ENCODE measurements at regions not wholly inside any gene's neighbourhood (a gene's known extent, or its start where the extent isn't known, plus 50 kb on each side); places are given as distances from the start of the nearest gene placed in this dataset.
"Not testable (repeated sequence)": the region's sequence is repeated elsewhere in the genome, so short reads cannot be mapped to it uniquely, and the experiment has no call there.

DNA sequence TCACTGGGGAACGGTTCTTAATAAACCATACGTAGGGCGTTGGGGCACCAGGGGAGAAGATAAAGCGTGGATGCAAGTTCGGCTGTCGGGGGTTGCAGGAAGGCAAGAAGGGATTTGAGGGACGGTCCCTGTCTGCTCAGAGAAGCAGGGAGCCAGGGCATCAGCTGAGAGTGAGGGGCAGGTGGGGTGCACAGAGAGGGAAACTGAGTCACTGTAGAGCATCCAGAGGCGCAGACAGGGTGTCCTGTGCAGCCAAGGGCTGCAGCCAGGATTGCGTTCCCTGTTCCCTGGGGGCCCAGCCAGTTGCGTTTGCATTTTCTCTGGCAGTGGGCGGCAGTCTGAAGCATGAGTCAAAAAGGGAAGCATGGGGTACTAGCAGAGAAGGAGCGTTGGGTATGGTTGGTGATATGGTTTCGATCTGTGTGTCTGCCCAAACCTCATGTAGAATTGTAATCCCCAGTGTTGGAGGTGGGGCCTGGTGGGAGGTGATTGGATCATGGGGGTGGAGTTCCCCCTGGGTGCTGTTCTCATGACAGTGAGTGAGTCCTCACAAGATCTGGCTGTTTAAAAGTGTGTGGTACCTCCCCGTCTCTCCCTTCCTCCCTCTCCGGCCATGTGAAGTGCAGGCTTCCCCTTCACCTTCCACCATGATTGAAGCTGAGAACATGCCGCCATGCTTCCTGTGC is 202.9 kb downstream of the NDUFA10 start:
- no peaks in the 10 kb centered on the region for H3K9me3 ChIP-seq (ENCODE audit: control insufficient read depth, low read length, poor library complexity, severe bottlenecking)
- Mint-ChIP-seq H3K4me1 (peaks cover 6% of the 10 kb centered on the region), H3K4me3 (no peak overlapping the region), H3K27ac (no peak overlapping the region), H3K36me3 (ENCODE audit: low read depth) (no peaks in the 10 kb centered on the region), H3K27me3 (peaks cover 52% of the 10 kb centered on the region)
- DNase-seq = no peak
- no peak for ATAC-seq

DNA sequence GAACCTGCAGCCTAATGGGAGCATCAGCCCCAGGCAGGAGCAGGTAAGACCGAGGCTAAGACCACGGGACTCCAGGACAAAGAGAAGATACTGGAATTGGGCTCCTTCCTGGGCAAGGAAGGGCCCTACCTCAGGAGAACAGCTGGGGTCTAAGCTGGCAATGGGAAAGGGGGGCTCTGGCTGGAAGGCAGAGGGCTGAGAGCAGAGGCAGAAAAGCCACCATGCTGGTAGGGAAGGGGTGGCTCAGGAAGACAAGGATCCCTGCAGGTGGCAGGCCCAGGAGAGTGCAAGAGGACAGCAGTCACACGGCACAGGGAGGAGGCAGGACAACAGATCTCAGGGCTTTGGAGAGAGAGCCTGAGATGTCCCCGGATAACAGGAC is 203.5 kb downstream of the NDUFA10 start:
- no peak overlapping the region for H3K4me3 Mint-ChIP-seq
- no peak overlapping the region for H3K27ac Mint-ChIP-seq
- H3K4me1 Mint-ChIP-seq = peaks cover 6% of the 10 kb centered on the region
- DNase-seq = no peak
- no peak for ATAC-seq
- H3K36me3 Mint-ChIP-seq (ENCODE audit: low read depth) = no peaks in the 10 kb centered on the region
- H3K27me3 Mint-ChIP-seq = peaks cover 50% of the 10 kb centered on the region
- no peaks in the 10 kb centered on the region for H3K9me3 ChIP-seq (ENCODE audit: control insufficient read depth, low read length, poor library complexity, severe bottlenecking)

DNA sequence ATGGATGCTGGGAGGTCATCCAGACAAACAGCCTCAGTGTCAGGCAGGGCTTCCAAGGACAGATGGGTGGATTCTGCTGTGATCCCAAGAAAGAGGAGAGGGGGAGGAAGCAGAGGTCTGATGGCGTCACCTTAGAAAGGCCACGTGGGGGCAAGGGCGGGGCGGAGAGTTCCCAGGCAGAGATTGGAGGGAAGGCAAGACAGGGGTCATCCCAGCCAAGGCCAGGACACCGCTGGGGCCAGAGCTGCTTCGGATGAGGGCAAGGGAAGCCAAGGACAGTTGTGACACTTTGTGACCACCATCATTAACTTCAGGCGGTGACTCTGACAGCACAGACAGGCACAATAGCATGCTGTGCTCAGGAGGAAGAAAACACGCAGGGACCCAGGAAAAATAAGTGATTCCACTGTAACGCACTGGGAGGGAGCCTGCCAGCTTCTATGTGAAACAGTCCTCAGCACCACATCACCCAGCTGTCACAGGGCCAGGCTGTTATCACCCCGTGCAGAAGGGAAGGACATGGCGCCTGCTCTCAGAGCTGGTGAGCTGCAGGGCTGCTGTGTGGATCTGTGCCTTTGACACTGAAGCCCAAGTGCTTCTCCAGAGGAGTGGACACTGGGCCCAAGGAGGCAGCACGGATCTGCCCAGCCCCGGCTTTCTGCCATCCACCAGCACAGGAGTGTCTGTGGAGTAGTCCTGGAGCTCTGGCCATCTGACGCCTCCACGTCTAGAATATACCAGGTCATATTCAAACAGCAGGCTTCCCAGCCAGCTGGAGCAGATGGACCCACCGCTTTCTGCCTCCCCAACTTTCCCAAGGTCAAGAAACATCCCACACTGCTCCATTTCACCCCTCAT is 204.1 kb downstream of the NDUFA10 start:
- H3K27ac Mint-ChIP-seq = no peak overlapping the region
- ATAC-seq = no peak

DNA sequence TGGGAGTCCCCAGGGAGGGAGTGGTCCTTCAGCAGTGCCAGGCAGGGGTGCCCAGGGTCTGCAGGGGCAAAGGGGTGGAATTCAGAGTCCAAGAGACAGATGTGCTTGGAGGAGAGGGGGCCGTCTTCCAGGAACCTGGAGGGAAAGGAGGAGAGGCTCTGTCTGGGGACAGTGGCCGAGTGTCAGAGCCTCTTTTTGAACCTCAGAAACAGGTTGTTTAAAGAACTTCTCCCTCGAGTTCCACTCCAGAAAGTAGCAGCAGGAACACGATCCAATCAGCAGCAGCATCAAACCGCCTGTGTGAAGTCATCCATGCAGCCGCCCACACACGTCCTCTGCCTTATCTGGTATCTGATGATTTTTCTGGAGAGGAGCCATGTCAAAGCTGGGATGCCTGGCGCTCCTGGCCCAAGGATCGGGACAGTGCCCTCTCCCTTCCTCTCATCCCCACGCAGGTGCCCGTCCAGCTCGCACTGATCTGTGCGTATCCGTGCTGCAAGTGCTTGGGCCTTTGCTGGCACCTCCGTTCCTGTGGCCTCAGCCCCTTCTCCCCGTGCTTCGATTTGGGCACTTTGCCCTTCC is 205.1 kb downstream of the NDUFA10 start:
- H3K36me3 Mint-ChIP-seq (ENCODE audit: low read depth) = no peaks in the 10 kb centered on the region
- H3K4me3 Mint-ChIP-seq = no peak overlapping the region
- peaks cover 58% of the 10 kb centered on the region for H3K27me3 Mint-ChIP-seq
- H3K27ac Mint-ChIP-seq = no peak overlapping the region
- no peak for ATAC-seq
- no peaks in the 10 kb centered on the region for H3K9me3 ChIP-seq (ENCODE audit: control insufficient read depth, low read length, poor library complexity, severe bottlenecking)
- no peak for DNase-seq
- peaks cover 6% of the 10 kb centered on the region for H3K4me1 Mint-ChIP-seq

More for the DNA sequence above, 204.1 kb downstream of the NDUFA10 start:
- no peak for DNase-seq
- no peaks in the 10 kb centered on the region for H3K9me3 ChIP-seq (ENCODE audit: control insufficient read depth, low read length, poor library complexity, severe bottlenecking)
- H3K36me3 Mint-ChIP-seq (ENCODE audit: low read depth) = no peaks in the 10 kb centered on the region
- peaks cover 48% of the 10 kb centered on the region for H3K27me3 Mint-ChIP-seq
- no peak overlapping the region for H3K4me3 Mint-ChIP-seq
- peaks cover 6% of the 10 kb centered on the region for H3K4me1 Mint-ChIP-seq

DNA sequence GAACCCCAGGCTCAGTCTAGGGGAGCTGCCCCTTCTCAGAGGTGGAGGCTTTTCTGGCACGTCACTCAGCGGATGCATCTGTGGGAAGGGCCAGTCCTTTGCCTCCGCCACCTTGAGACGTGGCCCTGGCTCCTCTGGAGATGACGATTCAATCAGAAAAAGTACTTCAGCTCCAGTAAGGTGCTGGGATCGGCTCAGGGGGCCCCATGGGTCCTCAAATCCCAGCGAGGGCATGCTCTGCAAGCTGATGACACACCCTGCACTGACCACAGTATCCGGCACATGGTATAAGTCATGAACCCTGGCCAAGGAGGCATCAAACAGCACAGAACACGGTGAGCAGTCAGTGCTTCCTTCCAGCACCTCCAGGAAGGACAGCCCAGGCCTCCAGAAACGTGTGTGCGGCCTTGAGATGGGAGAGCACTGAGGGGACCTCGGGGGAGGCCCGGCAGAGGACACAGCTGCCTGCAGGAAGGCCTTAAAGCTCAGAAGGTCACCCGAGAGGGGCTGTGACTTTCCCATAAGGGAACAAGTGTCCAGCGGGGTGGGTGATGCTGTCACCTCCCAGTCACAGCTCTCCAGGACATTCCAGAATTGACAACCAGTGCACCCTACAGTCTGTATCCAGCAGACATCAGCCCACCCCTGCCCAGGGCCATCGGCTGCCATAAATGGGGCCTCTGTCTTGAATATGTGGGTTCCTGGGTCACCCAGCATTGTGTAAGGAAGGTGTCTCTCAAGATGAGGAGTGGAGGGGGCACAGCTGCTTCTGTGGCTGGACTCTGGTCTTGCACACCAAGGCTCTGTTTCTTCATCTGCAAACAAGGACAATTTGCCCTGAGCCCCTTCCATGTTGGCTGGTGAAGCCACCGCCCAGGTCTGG is 205.8 kb downstream of the NDUFA10 start:
- no peak for ATAC-seq
- peaks cover 2% of the 10 kb centered on the region for H3K4me1 Mint-ChIP-seq
- H3K9me3 ChIP-seq (ENCODE audit: control insufficient read depth, low read length, poor library complexity, severe bottlenecking) = no peaks in the 10 kb centered on the region
- H3K4me3 Mint-ChIP-seq = no peak overlapping the region
- no peaks in the 10 kb centered on the region for H3K36me3 Mint-ChIP-seq (ENCODE audit: low read depth)
- peaks cover 56% of the 10 kb centered on the region for H3K27me3 Mint-ChIP-seq
- no peak for DNase-seq
- H3K27ac Mint-ChIP-seq = no peak overlapping the region

DNA sequence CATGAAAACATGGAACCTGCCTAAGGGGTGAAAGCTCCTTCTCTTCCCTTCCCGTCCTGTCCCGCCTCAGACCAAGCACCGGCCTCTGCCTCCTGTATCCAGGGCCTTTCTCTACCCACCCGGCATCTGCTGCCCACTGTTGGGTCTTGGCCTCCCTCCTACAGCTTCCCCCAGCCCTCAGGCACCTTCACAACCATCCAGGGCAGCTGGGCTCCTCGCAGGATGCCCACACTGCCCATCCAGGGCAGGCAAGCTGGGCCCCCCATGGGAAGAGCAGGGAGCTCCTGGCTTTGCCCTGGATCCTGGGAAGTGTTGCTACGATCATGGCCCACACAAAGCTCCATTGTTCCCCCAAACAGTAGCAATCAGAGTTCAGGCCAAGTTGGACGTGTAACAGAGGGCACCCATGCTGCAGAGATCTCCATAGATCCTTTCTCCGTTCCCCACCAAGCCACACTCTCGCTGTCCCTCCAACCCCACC is 206.6 kb downstream of the NDUFA10 start:
- H3K27ac Mint-ChIP-seq = no peak overlapping the region
- no peak overlapping the region for H3K4me3 Mint-ChIP-seq
- no peak for ATAC-seq
- H3K4me1 Mint-ChIP-seq = no peaks in the 10 kb centered on the region
- no peaks in the 10 kb centered on the region for H3K36me3 Mint-ChIP-seq (ENCODE audit: low read depth)
- DNase-seq = no peak
- H3K27me3 Mint-ChIP-seq = peaks cover 57% of the 10 kb centered on the region
- H3K9me3 ChIP-seq (ENCODE audit: control insufficient read depth, low read length, poor library complexity, severe bottlenecking) = no peaks in the 10 kb centered on the region

DNA sequence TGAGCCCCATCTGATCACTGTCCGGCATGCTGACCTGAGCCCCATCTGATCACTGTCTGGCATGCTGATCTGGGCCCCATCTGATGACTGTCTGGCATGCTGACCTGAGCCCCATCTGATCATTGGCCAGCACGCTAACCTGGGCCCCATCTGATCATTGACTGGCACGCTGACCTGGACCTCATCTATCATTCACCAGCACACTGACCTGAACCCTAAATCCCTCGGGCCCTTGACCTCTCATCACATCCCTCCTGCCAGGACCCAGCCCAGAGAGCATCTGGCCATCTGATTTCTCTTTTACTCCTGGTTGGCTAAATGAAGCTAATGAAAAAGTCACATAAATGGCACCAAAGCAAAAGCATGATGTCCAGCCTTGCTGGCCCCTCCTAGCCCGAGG is 207.1 kb downstream of the NDUFA10 start:
- ATAC-seq (no peak), DNase-seq (no peak)
- no peak overlapping the region for H3K27ac Mint-ChIP-seq
- no peaks in the 10 kb centered on the region for H3K36me3 Mint-ChIP-seq (ENCODE audit: low read depth)
- H3K4me1 Mint-ChIP-seq = no peaks in the 10 kb centered on the region
- H3K4me3 Mint-ChIP-seq = no peak overlapping the region
- no peaks in the 10 kb centered on the region for H3K9me3 ChIP-seq (ENCODE audit: control insufficient read depth, low read length, poor library complexity, severe bottlenecking)
- H3K27me3 Mint-ChIP-seq = peaks cover 57% of the 10 kb centered on the region

DNA sequence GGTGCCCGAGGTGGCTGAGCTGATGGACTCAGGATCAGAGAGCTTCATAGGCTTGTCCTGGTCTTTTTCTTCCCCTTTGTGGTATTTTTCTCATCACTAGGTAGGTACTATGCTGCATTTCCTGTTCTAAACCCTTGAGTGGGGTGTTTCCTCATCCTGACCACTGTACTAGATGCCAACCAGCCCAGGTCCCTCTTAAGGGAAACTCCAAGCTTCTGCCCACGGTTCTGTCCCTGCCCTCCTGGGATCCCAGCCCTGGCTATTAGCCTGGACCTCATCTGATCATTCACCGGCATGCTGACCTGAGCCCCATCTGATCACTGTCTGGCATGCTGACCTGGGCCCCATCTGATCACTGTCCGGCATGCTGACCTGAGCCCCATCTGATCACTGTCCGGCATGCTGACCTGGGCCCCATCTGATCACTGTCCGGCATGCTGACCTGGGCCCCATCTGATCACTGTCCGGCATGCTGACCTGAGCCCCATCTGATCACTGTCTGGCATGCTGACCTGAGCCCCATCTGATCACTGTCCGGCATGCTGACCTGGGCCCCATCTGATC is 207.6 kb downstream of the NDUFA10 start:
- peaks cover 54% of the 10 kb centered on the region for H3K27me3 Mint-ChIP-seq
- H3K27ac Mint-ChIP-seq; H3K4me3 Mint-ChIP-seq; H3K4me1 Mint-ChIP-seq; H3K9me3 ChIP-seq (ENCODE audit: control insufficient read depth, low read length, poor library complexity, severe bottlenecking); ATAC-seq; H3K36me3 Mint-ChIP-seq (ENCODE audit: low read depth); DNase-seq: not testable (repeated sequence)

DNA sequence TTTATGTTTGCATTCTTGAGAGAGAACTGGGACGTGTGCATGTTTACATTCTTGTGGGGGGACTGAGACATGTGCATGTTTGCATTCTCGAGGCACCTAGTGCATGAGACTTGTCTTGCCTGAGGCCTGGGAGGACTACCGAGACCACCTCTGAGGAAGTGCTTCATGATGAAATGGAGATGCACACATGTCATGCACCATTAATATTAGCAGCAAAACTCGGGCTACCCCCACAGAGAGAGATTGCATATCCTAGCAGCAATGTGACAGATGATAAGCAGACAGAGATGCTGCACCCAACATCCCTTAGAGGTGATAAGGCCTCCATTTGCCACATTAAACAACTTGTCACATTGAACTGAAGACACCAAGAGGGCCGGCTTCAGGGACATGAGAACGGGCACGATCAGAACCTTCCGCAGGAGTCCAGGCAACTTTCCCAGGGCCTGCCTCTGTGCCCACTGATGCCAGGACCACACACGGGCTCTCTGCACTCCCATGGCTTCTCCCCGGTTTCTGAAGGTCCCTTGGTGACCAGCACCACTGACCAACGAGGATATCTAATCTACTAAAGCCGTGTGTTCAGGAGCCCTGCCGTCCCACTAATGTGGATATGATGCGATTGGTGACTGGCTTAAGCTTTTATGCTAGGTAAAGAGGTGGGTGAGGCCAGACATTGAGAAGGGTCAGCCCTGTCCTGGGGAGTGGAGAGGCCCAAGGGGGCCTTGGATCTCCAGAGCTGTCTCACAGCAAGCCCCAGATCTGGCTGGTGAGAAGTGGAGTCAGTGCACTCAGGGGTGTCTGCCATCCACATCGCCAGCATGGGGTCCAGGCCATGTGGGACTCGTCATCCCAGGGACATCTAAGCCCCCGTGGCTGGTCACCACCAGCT is 208.3 kb downstream of the NDUFA10 start:
- no peak for DNase-seq
- ATAC-seq = no peak
- no peak overlapping the region for H3K4me3 Mint-ChIP-seq
- peaks cover 48% of the 10 kb centered on the region for H3K27me3 Mint-ChIP-seq
- no peaks in the 10 kb centered on the region for H3K36me3 Mint-ChIP-seq (ENCODE audit: low read depth)
- no peaks in the 10 kb centered on the region for H3K9me3 ChIP-seq (ENCODE audit: control insufficient read depth, low read length, poor library complexity, severe bottlenecking)
- no peak overlapping the region for H3K27ac Mint-ChIP-seq
- no peaks in the 10 kb centered on the region for H3K4me1 Mint-ChIP-seq

DNA sequence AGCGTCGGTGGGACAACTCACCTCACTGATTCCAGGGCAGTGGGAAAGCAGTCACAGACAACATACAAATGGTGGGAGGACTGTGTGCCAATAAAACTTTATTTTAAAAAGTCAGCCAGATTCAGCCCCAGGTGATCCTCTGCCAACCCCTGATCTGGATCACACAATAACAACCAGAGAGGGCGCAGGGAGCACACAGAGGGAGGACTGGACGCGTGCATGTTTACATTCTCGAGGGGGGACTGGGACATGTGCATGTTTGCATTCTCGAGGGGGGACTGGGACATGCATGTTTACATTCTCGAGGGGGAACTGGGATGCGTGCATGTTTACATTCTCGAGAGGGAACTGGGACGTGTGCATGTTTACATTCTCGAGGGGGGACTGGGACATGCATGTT is 209.5 kb downstream of the NDUFA10 start:
- Mint-ChIP-seq H3K36me3 (ENCODE audit: low read depth) (no peaks in the 10 kb centered on the region), H3K4me3 (no peak overlapping the region), H3K27me3 (peaks cover 41% of the 10 kb centered on the region), H3K4me1 (no peaks in the 10 kb centered on the region), H3K27ac (no peak overlapping the region)
- DNase-seq (no peak), ATAC-seq (no peak)
- no peaks in the 10 kb centered on the region for H3K9me3 ChIP-seq (ENCODE audit: control insufficient read depth, low read length, poor library complexity, severe bottlenecking)

DNA sequence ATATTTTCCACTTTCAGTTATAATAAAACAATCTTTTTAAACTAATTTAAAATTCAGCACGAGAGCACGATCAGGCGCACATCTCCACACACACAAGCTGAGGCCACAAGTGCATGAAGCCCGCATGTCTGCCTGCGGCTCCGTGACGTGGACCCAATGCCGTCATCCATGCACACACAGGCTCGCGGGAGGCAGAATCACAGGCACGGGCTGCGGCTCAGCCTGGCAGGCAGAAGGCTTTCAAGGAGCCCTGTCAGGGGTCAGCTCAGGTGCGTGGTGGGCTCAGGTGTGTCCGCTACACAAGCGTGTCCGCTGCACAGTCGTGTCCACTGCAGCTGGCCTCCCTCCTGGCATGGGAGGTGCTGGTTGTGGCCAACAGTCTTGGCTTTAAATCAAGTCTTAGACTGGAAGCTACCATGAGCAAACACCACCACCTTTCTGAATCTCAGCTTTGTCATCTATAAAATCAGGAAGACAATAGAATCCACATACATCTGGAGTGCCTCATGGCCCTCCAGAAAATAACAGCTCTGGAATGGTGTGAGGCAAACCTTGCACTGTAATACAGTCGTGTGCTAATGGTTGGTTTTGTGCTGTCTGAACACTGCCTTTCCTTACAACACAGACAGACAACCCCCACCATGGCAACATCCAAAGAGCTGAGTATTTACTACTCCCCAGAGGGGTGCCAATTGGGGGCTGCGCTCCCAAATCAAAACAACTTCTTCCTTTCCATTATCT is 210.1 kb downstream of the NDUFA10 start:
- Mint-ChIP-seq H3K27ac (no peak overlapping the region), H3K4me3 (no peak overlapping the region), H3K4me1 (no peaks in the 10 kb centered on the region), H3K27me3 (peaks cover 38% of the 10 kb centered on the region), H3K36me3 (ENCODE audit: low read depth) (no peaks in the 10 kb centered on the region)
- DNase-seq = no peak
- H3K9me3 ChIP-seq (ENCODE audit: control insufficient read depth, low read length, poor library complexity, severe bottlenecking) = no peaks in the 10 kb centered on the region
- ATAC-seq = no peak

Data from T-helper 17 cell (primary cell).